ENCODE measurements at regions not wholly inside any gene's neighbourhood (a gene's known extent, or its start where the extent isn't known, plus 50 kb on each side); places are given as distances from the start of the nearest gene placed in this dataset.

DNA sequence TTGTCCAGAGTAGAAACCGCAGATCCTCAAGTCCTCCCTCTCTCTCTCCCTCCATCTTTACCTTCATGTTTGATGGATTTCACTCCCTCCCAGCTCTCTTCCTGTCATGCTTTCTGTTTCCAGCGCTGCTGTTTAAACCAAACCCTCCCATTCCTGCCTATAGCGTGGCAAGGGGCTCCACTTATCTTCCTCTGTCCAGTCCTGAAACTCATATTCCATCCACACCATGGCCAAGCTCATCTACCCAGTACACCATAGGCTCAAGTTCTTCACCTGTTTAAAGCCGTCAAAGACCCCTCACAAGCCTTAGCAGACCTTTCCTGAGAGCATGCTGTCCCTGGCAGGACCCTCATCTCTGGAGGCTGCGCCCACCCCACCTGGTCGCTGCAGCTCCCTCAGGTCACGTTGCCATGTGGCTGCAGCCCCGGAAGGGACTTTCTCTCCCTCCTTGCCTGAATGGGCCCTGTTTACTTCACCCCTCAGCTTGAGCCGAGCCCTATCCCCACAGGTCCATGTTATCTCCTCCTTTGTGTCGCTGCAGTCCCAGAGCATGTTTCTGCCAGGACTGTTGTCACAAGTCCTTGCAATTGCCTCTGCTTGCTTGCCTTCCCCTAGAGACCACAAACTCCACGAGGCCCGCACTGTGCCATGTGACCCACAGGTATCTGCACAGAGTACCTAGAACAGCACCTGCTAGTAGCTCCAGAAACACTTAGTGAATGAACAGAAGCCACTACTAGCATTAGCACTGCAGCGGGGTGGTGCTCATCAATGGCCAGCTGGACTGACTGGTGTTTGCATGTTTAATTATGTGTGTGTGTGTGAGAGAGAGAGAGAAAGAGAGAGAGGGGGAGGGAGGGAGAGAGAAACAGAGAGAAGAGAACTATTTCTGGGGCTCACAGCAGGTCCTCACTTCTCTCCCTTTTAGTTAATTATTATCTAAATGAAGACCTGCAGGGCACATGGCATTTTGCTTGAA is 149.4 kb upstream of the SNX19 start:
- H3K27ac ChIP-seq (ENCODE audit: low read depth, low read length), result no peak overlapping the region
- H3K36me3 ChIP-seq (ENCODE audit: low read length), result no peaks in the 10 kb centered on the region
- H3K79me2 ChIP-seq (ENCODE audit: insufficient read depth, low read length), result no peaks in the 10 kb centered on the region
- no peak overlapping the region for H3K9ac ChIP-seq (ENCODE audit: low read length)
- H3K9me2 ChIP-seq (replicated peaks; ENCODE audit: insufficient read depth, low read length), result no peaks in the 10 kb centered on the region
- no peaks in the 10 kb centered on the region for H4K20me1 ChIP-seq (ENCODE audit: low read depth, low read length)
- TF ChIP-seq, protein P1, sequence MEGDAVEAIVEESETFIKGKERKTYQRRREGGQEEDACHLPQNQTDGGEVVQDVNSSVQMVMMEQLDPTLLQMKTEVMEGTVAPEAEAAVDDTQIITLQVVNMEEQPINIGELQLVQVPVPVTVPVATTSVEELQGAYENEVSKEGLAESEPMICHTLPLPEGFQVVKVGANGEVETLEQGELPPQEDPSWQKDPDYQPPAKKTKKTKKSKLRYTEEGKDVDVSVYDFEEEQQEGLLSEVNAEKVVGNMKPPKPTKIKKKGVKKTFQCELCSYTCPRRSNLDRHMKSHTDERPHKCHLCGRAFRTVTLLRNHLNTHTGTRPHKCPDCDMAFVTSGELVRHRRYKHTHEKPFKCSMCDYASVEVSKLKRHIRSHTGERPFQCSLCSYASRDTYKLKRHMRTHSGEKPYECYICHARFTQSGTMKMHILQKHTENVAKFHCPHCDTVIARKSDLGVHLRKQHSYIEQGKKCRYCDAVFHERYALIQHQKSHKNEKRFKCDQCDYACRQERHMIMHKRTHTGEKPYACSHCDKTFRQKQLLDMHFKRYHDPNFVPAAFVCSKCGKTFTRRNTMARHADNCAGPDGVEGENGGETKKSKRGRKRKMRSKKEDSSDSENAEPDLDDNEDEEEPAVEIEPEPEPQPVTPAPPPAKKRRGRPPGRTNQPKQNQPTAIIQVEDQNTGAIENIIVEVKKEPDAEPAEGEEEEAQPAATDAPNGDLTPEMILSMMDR (IDR thresholded peaks at IDR 0.05; ENCODE audit: insufficient read depth, low read length, poor library complexity, severe bottlenecking), result no peak
- no peak for TF ChIP-seq EZH2phosphoT487 (conservative IDR thresholded peaks at IDR 0.05; ENCODE audit: low read length)
- H3K9me3 ChIP-seq (ENCODE audit: insufficient read depth, low read length), result no peaks in the 10 kb centered on the region
- no peak overlapping the region for H2AFZ ChIP-seq (ENCODE audit: low read depth, low read length, severe bottlenecking)
- H3K4me3 ChIP-seq (ENCODE audit: insufficient read depth, low read length, poor library complexity, severe bottlenecking), result no peak overlapping the region
- H3F3A ChIP-seq (ENCODE audit: insufficient read depth), result no peaks in the 10 kb centered on the region
- H3K4me2 ChIP-seq (ENCODE audit: low read depth, low read length, poor library complexity, severe bottlenecking), result no peak overlapping the region
- no peaks in the 10 kb centered on the region for H3K27me3 ChIP-seq (ENCODE audit: low read length)

DNA sequence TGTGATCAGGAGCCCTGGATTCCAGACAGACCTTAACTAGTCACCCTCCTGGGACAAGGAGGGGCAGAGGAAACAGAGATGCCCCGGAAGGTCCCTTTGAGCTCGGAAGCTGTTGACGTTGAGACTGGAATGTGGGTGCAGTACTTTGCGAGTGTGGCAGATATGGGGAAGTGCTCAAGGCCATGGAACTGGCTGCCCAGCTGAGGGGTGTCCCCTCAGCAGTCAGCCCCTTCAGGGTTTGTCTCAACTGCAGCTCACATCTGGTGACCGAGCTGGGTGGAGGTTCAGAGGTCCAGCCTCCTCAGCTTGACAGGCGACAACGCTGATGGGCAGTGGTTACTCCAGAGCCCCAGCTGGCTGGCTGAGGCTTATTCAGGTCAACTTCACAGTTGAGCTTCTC is 150.3 kb upstream of the SNX19 start:
- Histone ChIP-seq H3K27ac (ENCODE audit: low read depth, low read length) (no peak overlapping the region), H3K9ac (ENCODE audit: low read length) (no peak overlapping the region), H4K20me1 (ENCODE audit: low read depth, low read length) (no peaks in the 10 kb centered on the region), H3K4me3 (ENCODE audit: insufficient read depth, low read length, poor library complexity, severe bottlenecking) (no peak overlapping the region), H3K79me2 (ENCODE audit: insufficient read depth, low read length) (no peaks in the 10 kb centered on the region), H3F3A (ENCODE audit: insufficient read depth) (no peaks in the 10 kb centered on the region), H3K9me3 (ENCODE audit: insufficient read depth, low read length) (no peaks in the 10 kb centered on the region), H3K36me3 (ENCODE audit: low read length) (no peaks in the 10 kb centered on the region), H3K9me2 (replicated peaks; ENCODE audit: insufficient read depth, low read length) (no peaks in the 10 kb centered on the region), H2AFZ (ENCODE audit: low read depth, low read length, severe bottlenecking) (no peak overlapping the region), H3K27me3 (ENCODE audit: low read length) (no peaks in the 10 kb centered on the region), H3K4me2 (ENCODE audit: low read depth, low read length, poor library complexity, severe bottlenecking) (no peak overlapping the region)
- no peak for TF ChIP-seq EZH2phosphoT487 (conservative IDR thresholded peaks at IDR 0.05; ENCODE audit: low read length)
- TF ChIP-seq, protein P1 (IDR thresholded peaks at IDR 0.05; ENCODE audit: insufficient read depth, low read length, poor library complexity, severe bottlenecking), result no peak

DNA sequence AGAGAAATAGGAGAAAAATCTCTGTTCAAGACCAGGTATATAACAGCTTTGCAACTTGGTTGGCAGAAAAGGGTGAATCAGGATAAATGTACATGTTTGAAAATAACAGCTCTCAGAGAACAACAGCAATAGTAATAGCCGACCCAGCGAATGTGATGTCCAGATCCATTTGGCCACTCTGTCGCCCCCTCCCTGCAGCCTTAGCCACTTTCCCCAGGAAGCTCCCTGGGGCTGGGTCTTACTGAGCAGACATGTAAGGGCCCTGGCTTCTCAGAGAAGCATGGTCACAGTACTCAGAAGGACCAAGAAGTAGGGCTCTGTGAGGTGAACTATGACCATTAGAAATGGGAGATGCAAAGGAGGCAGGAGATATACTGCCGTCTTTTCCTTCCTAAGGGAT is 154.1 kb upstream of the SNX19 start:
- no peaks in the 10 kb centered on the region for H3K27me3 ChIP-seq (ENCODE audit: low read length)
- H3K36me3 ChIP-seq (ENCODE audit: low read length), result no peaks in the 10 kb centered on the region
- no peak overlapping the region for H3K4me3 ChIP-seq (ENCODE audit: insufficient read depth, low read length, poor library complexity, severe bottlenecking)

More for the DNA sequence above, 154.1 kb upstream of the SNX19 start:
- H3K27ac ChIP-seq (ENCODE audit: low read depth, low read length), result no peak overlapping the region
- no peak overlapping the region for H3K4me2 ChIP-seq (ENCODE audit: low read depth, low read length, poor library complexity, severe bottlenecking)
- H4K20me1 ChIP-seq (ENCODE audit: low read depth, low read length), result no peaks in the 10 kb centered on the region
- no peaks in the 10 kb centered on the region for H3K9me3 ChIP-seq (ENCODE audit: insufficient read depth, low read length)
- no peak overlapping the region for H2AFZ ChIP-seq (ENCODE audit: low read depth, low read length, severe bottlenecking)
- no peaks in the 10 kb centered on the region for H3K79me2 ChIP-seq (ENCODE audit: insufficient read depth, low read length)
- no peaks in the 10 kb centered on the region for H3K9me2 ChIP-seq (replicated peaks; ENCODE audit: insufficient read depth, low read length)
- no peak overlapping the region for H3K9ac ChIP-seq (ENCODE audit: low read length)
- no peaks in the 10 kb centered on the region for H3F3A ChIP-seq (ENCODE audit: insufficient read depth)
- TF ChIP-seq, protein P1 (IDR thresholded peaks at IDR 0.05; ENCODE audit: insufficient read depth, low read length, poor library complexity, severe bottlenecking), result no peak
- TF ChIP-seq EZH2phosphoT487 (conservative IDR thresholded peaks at IDR 0.05; ENCODE audit: low read length), result no peak

All from SU-DHL-6 (cell line).